ENCODE measurements at regions not wholly inside any gene's neighbourhood (a gene's known extent, or its start where the extent isn't known, plus 50 kb on each side); places are given as distances from the start of the nearest gene placed in this dataset.

GRCh38 chr13:73800011-73800410 is 334.2 kb downstream of the KLF12 start:
- no peak overlapping the region for H3K27ac ChIP-seq (replicated peaks in 1 of 4)
- no peaks in the 10 kb centered on the region for H3K27me3 ChIP-seq
- no peaks in the 10 kb centered on the region for H3K36me3 ChIP-seq
- peaks cover 0 to 14% (median 4%) of the 10 kb centered on the region in 4 donors for H3K4me1 ChIP-seq
- TF ChIP-seq EP300 (IDR thresholded peaks at IDR 0.05) (no peak), CTCF (IDR thresholded peaks at IDR 0.05) (no peak), POLR2A (IDR thresholded peaks at IDR 0.05; ENCODE audit: low read depth) (no peak), POLR2AphosphoS5 (IDR thresholded peaks at IDR 0.05) (no peak)
- no peaks in the 10 kb centered on the region for H3K9me3 ChIP-seq
- intact Hi-C loops (cut with DNase I) = no loop called here
- H3K4me3 ChIP-seq = no peak overlapping the region
- 44% methylated on average over 2 of the region's 2 CpGs for WGBS
- no peak for DNase-seq (ENCODE audit: extremely low spot score)

- WGBS = 93% methylated on average over 3 of the region's 3 CpGs
- no peak for TF ChIP-seq EP300 (IDR thresholded peaks at IDR 0.05)
- TF ChIP-seq POLR2A (IDR thresholded peaks at IDR 0.05; ENCODE audit: low read depth) = no peak
- no peak for TF ChIP-seq CTCF (IDR thresholded peaks at IDR 0.05)
- H3K4me1 ChIP-seq = no peaks in the 10 kb centered on the region
- H3K27ac ChIP-seq (replicated peaks in 1 of 4) = no peak overlapping the region
- DNase-seq (ENCODE audit: extremely low spot score) = no peak
- H3K36me3 ChIP-seq = no peaks in the 10 kb centered on the region
- intact Hi-C loops (cut with DNase I) = no loop called here
- H3K4me3 ChIP-seq = no peak overlapping the region
- H3K27me3 ChIP-seq = no peaks in the 10 kb centered on the region
- no peaks in the 10 kb centered on the region for H3K9me3 ChIP-seq
These were observed 339.4 kb downstream of the KLF12 start for GRCh38 chr13:73794755-73795154.

- H3K27me3 ChIP-seq = no peaks in the 10 kb centered on the region
- H3K36me3 ChIP-seq = no peaks in the 10 kb centered on the region
- H3K4me1 ChIP-seq = peaks cover 0 to 4% (median 0%) of the 10 kb centered on the region in 4 donors
- no peaks in the 10 kb centered on the region for H3K9me3 ChIP-seq
- intact Hi-C loops (cut with DNase I) = no loop called here
- no peak for TF ChIP-seq CTCF (IDR thresholded peaks at IDR 0.05)
- TF ChIP-seq POLR2AphosphoS5 (IDR thresholded peaks at IDR 0.05) = no peak
- no peak for TF ChIP-seq POLR2A (IDR thresholded peaks at IDR 0.05; ENCODE audit: low read depth)
- no peak for TF ChIP-seq EP300 (IDR thresholded peaks at IDR 0.05)
- no peak for DNase-seq (ENCODE audit: extremely low spot score)
- H3K4me3 ChIP-seq = no peak overlapping the region
- no peak overlapping the region for H3K27ac ChIP-seq (replicated peaks in 1 of 4)
These were observed 340.8 kb downstream of the KLF12 start for GRCh38 chr13:73793361-73793760.

- intact Hi-C loops (cut with DNase I) = no loop called here
- H3K27ac ChIP-seq (replicated peaks in 1 of 4) = no peak overlapping the region
- no peak overlapping the region for H3K4me3 ChIP-seq
- DNase-seq (ENCODE audit: extremely low spot score) = no peak
- H3K9me3 ChIP-seq = no peaks in the 10 kb centered on the region
- 92% methylated on average over 5 of the region's 5 CpGs for WGBS
- no peaks in the 10 kb centered on the region for H3K27me3 ChIP-seq
- peaks cover 0 to 4% (median 0%) of the 10 kb centered on the region in 4 donors for H3K4me1 ChIP-seq
- no peaks in the 10 kb centered on the region for H3K36me3 ChIP-seq
- TF ChIP-seq POLR2AphosphoS5 (IDR thresholded peaks at IDR 0.05) = no peak
- no peak for TF ChIP-seq POLR2A (IDR thresholded peaks at IDR 0.05; ENCODE audit: low read depth)
- TF ChIP-seq EP300 (IDR thresholded peaks at IDR 0.05) = no peak
- TF ChIP-seq CTCF (IDR thresholded peaks at IDR 0.05) = no peak
These were observed 341.4 kb downstream of the KLF12 start for GRCh38 chr13:73792796-73793195.

Measured in esophagus muscularis mucosa (tissue), 4 donors.